Left colon (tissue), 2 donors: ENCODE measurements at regions not wholly inside any gene's neighbourhood (a gene's known extent, or its start where the extent isn't known, plus 50 kb on each side); places are given as distances from the start of the nearest gene placed in this dataset.
A peak's percentile ranks its signal among the peaks of the same experiment; 100 is the strongest.
"Not testable (repeated sequence)": the region's sequence is repeated elsewhere in the genome, so short reads cannot be mapped to it uniquely, and the experiment has no call there.

Experiments used
- ATAC-seq: fragments of 200-7000 bp; cut with Tn5 transposase; one replicate; pipeline ENCODE4 v1.9.1; 2020; ENCODE audit warnings: mild to moderate bottlenecking, moderate library complexity
- DNase-seq, 2 donors: peaks; one replicate each; pipeline ENCODE4 v3.0.0-alpha.2; 2020
- intact Hi-C, 2 donors: fragments of 100-400 bp; cut with DNase I in 1 of 2; cut with micrococcal nuclease in 1 of 2; formaldehyde crosslinking; loops; one replicate each; pipeline versions ENCODE4 v1.11.2 to v1.14.0; 2022; cut with DNase I, micrococcal nuclease
- donor health status: DM: no; HTN: no; CAD: no.
- donor health status: DM: yes; HTN: yes; CAD: no.

GRCh38 chr3:152650177-152650576 is 184.8 kb upstream of the P2RY1 start:
- ATAC-seq (no peak), DNase-seq (no peak)
- intact Hi-C loops, result no loop called here

GRCh38 chr3:152650923-152651322 is 184.0 kb upstream of the P2RY1 start:
- ATAC-seq, DNase-seq, intact Hi-C loops: not testable (repeated sequence)

- DNase-seq (no peak), ATAC-seq (peak; percentile 54)
- intact Hi-C loops, result no loop called here
These were observed 178.5 kb upstream of the P2RY1 start for GRCh38 chr3:152656214-152656971.

GRCh38 chr3:152656972-152657355 is 178.0 kb upstream of the P2RY1 start:
- no peak for DNase-seq
- intact Hi-C loops, result no loop called here
- ATAC-seq, result no peak

GRCh38 chr3:152658977-152659720 is 175.8 kb upstream of the P2RY1 start:
- ATAC-seq (no peak), DNase-seq (no peak)
- intact Hi-C loops, result no loop called here

- ATAC-seq (no peak), DNase-seq (no peak)
- intact Hi-C loops, result no loop called here
These were observed 172.8 kb upstream of the P2RY1 start for GRCh38 chr3:152662157-152662556.

GRCh38 chr3:152664766-152665165 is 170.2 kb upstream of the P2RY1 start:
- DNase-seq, result no peak
- intact Hi-C loops, result no loop called here
- no peak for ATAC-seq

- ATAC-seq, result no peak
- no peak for DNase-seq
- intact Hi-C loops, result no loop called here
These were observed 167.7 kb upstream of the P2RY1 start for GRCh38 chr3:152667267-152667666.

GRCh38 chr3:152669560-152669959 is 165.4 kb upstream of the P2RY1 start:
- intact Hi-C loops, result no loop called here
- no peak for ATAC-seq
- no peak for DNase-seq

GRCh38 chr3:152671446-152672319 is 163.2 kb upstream of the P2RY1 start:
- DNase-seq (no peak), ATAC-seq (no peak)
- intact Hi-C loops, result no loop called here

- DNase-seq (no peak), ATAC-seq (no peak)
- intact Hi-C loops, result no loop called here
These were observed 162.6 kb upstream of the P2RY1 start for GRCh38 chr3:152672320-152672649.

- ATAC-seq, result no peak
These were observed 158.0 kb upstream of the P2RY1 start for GRCh38 chr3:152676810-152677379.

GRCh38 chr3:152677491-152677890 is 157.4 kb upstream of the P2RY1 start:
- no peak for ATAC-seq
- intact Hi-C loops, result no loop called here

More at GRCh38 chr3:152676810-152677379, 158.0 kb upstream of the P2RY1 start:
- intact Hi-C loops, result no loop called here
- DNase-seq, result no peak

GRCh38 chr3:152682477-152682876 is 152.5 kb upstream of the P2RY1 start:
- intact Hi-C loops, result no loop called here

More at GRCh38 chr3:152677491-152677890, 157.4 kb upstream of the P2RY1 start:
- no peak for DNase-seq

GRCh38 chr3:152683521-152683999 is 151.4 kb upstream of the P2RY1 start:
- intact Hi-C loops, result no loop called here
- DNase-seq, result no peak
- no peak for ATAC-seq

More at GRCh38 chr3:152682477-152682876, 152.5 kb upstream of the P2RY1 start:
- no peak for ATAC-seq
- DNase-seq, result no peak

GRCh38 chr3:152684279-152684678 is 150.7 kb upstream of the P2RY1 start:
- DNase-seq (no peak), ATAC-seq (no peak)
- intact Hi-C loops, result no loop called here

GRCh38 chr3:152688313-152688712 is 146.6 kb upstream of the P2RY1 start:
- intact Hi-C loops, result no loop called here
- DNase-seq (no peak), ATAC-seq (no peak)

GRCh38 chr3:152692326-152692725 is 142.6 kb upstream of the P2RY1 start:
- DNase-seq, ATAC-seq, intact Hi-C loops: not testable (repeated sequence)
